RWPE1 (cell line): ENCODE measurements at regions not wholly inside any gene's neighbourhood (a gene's known extent, or its start where the extent isn't known, plus 50 kb on each side); places are given as distances from the start of the nearest gene placed in this dataset.

Experiments used
- CTCF ChIA-PET: fragments of 350-600 bp; sonication (Branson Sonifier 250); formaldehyde crosslinking; extraction: SDS; loops from one replicate; lab custom pipeline; 2021; lab: Yijun Ruan, JAX
- POLR2A ChIA-PET: fragments of 400-600 bp; formaldehyde crosslinking; extraction: SDS; loops from one replicate; lab custom pipeline; 2020; ENCODE audit warnings: antibody characterized with exemption; ENCODE audit not compliant: low non-redundant PET; lab: Yijun Ruan, JAX
- DNase-seq: peaks from one replicate; pipeline ENCODE4 v3.0.0; 2012; ENCODE audit warnings: low spot score
- H3K27ac ChIP-seq: fragments of 450-650 bp; 2 replicates; pipeline ENCODE4 v1.5.1; 2017
- CTCF ChIP-seq: fragments of 450-650 bp; conservative IDR thresholded peaks from 2 replicates; pipeline ENCODE4 v1.5.1; 2017; ENCODE audit warnings: low read depth, mild to moderate bottlenecking

- no peak for DNase-seq
- ChIA-PET CTCF (interaction anchor here (0.9 kb wide), 1 partner anchor 251 kb away, joined by 3 read pairs; no protein-coding TSS in a partner anchor), POLR2A (no interaction called here)
- no peak overlapping the region for H3K27ac ChIP-seq
- TF ChIP-seq CTCF, result no peak
Measured at GRCh38 chr6:125562156-125562555, 187.3 kb upstream of the HEY2 start.

GRCh38 chr6:125564941-125565340, 184.5 kb upstream of the HEY2 start:
- H3K27ac ChIP-seq, result no peak overlapping the region
- CTCF ChIA-PET, result no interaction called here
- no peak for TF ChIP-seq CTCF
- DNase-seq, result no peak
- POLR2A ChIA-PET, result no interaction called here

GRCh38 chr6:125567407-125567806, 182.0 kb upstream of the HEY2 start:
- no peak for DNase-seq
- ChIA-PET CTCF (no interaction called here), POLR2A (no interaction called here)
- TF ChIP-seq CTCF, result no peak
- H3K27ac ChIP-seq, result no peak overlapping the region

GRCh38 chr6:125568609-125569008, 180.8 kb upstream of the HEY2 start:
- ChIA-PET CTCF (no interaction called here), POLR2A (no interaction called here)
- DNase-seq, result no peak
- no peak for TF ChIP-seq CTCF
- H3K27ac ChIP-seq, result no peak overlapping the region

GRCh38 chr6:125570526-125570925, 178.9 kb upstream of the HEY2 start:
- ChIA-PET CTCF (no interaction called here), POLR2A (no interaction called here)
- DNase-seq, result no peak
- no peak for TF ChIP-seq CTCF
- H3K27ac ChIP-seq, result no peak overlapping the region

- H3K27ac ChIP-seq, result no peak overlapping the region
- TF ChIP-seq CTCF, result no peak
- CTCF ChIA-PET, result interaction anchor here (0.7 kb wide), 1 partner anchor 9 kb away, joined by 3 read pairs; no protein-coding TSS in a partner anchor
- DNase-seq, result no peak
- POLR2A ChIA-PET, result no interaction called here
Measured at GRCh38 chr6:125571207-125571755, 178.2 kb upstream of the HEY2 start.

- ChIA-PET CTCF (no interaction called here), POLR2A (no interaction called here)
- no peak overlapping the region for H3K27ac ChIP-seq
- TF ChIP-seq CTCF, result no peak
- no peak for DNase-seq
Measured at GRCh38 chr6:125574604-125575003, 174.8 kb upstream of the HEY2 start.
